ENCODE measurements at regions not wholly inside any gene's neighbourhood (a gene's known extent, or its start where the extent isn't known, plus 50 kb on each side); places are given as distances from the start of the nearest gene placed in this dataset.

DNA sequence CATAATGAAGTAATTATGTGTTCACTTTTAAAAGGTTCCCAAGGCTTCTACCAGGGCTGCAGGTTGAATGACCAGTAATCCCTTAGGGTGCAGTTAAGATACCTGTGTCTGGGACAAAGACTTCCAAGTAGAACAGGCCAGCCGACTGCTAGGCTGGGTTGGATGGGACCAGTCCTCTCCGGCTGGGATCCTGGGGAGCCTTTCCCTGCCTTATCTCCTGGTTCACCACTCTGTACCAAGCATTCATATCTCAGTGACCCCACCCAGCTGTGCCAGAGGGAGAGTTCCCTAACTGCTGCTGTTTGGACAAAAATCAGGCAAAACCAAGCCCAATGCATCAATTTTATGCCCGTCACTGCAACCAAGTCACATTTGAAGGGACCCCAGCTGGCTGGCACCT lies 116.2 kb upstream of the ATP1A1 start:
- DNase-seq (ENCODE audit: low read depth in 1 of 2, low spot score in 1 of 2) (no peak), ATAC-seq (no peak), FAIRE-seq (no peak)
- H3K27ac ChIP-seq, result no peak overlapping the region
- no peaks in the 10 kb centered on the region for H3K4me1 ChIP-seq
- ChIA-PET CTCF (no interaction called here), POLR2A (no interaction called here)
- WGBS (ENCODE audit: missing lambda C conversion rate), result 49% methylated on average over 3 of the region's 3 CpGs
- no peak overlapping the region for H3K4me2 ChIP-seq
- H3K4me3 ChIP-seq, result no peak overlapping the region
- H3K9me3 ChIP-seq, result no peaks in the 10 kb centered on the region
- no peak for TF ChIP-seq FOSB (CRISPR knock-in tag; IDR thresholded peaks at IDR 0.05)
- no peak for TF ChIP-seq ESRRA (IDR thresholded peaks at IDR 0.05; ENCODE audit: borderline replicate concordance, low read length)
- no peak for TF ChIP-seq EHF (CRISPR knock-in tag; IDR thresholded peaks at IDR 0.05)

- Histone ChIP-seq H3K4me1 (no peaks in the 10 kb centered on the region), H3K4me2 (no peak overlapping the region), H3K4me3 (no peak overlapping the region), H3K9me3 (no peaks in the 10 kb centered on the region), H3K27ac (no peak overlapping the region)
- ChIA-PET CTCF (no interaction called here), POLR2A (no interaction called here)
- TF ChIP-seq FOSB (CRISPR knock-in tag; IDR thresholded peaks at IDR 0.05), result no peak
- no peak for TF ChIP-seq MAFK (IDR thresholded peaks at IDR 0.05; ENCODE audit: partially characterized antibody)
- no peak for DNase-seq (ENCODE audit: low read depth in 1 of 2, low spot score in 1 of 2)
- 58% methylated on average over 3 of the region's 3 CpGs for whole genome bisulfite sequencing (ENCODE audit: missing lambda C conversion rate)
- no peak for ATAC-seq
- FAIRE-seq, result no peak
Observed at GRCh38 chr1:116257341-116257767, 115.7 kb upstream of the ATP1A1 start.

GRCh38 chr1:116257836-116258235 lies 115.2 kb upstream of the ATP1A1 start:
- Histone ChIP-seq H3K9me3 (no peaks in the 10 kb centered on the region), H3K27ac (no peak overlapping the region), H3K4me2 (no peak overlapping the region), H3K4me3 (no peak overlapping the region), H3K4me1 (no peaks in the 10 kb centered on the region)
- ChIA-PET POLR2A (no interaction called here), CTCF (no interaction called here)
- DNase-seq (ENCODE audit: low read depth in 1 of 2, low spot score in 1 of 2), result no peak
- no peak for ATAC-seq
- no peak for FAIRE-seq
- TF ChIP-seq ELK1 (IDR thresholded peaks at IDR 0.05; ENCODE audit: low read depth, low read length), result no peak
- TF ChIP-seq KDM1A (IDR thresholded peaks at IDR 0.05; ENCODE audit: low read depth), result no peak
- no peak for TF ChIP-seq MAX (IDR thresholded peaks at IDR 0.05)
- no peak for TF ChIP-seq JUNB (IDR thresholded peaks at IDR 0.05)
- TF ChIP-seq, protein P1, sequence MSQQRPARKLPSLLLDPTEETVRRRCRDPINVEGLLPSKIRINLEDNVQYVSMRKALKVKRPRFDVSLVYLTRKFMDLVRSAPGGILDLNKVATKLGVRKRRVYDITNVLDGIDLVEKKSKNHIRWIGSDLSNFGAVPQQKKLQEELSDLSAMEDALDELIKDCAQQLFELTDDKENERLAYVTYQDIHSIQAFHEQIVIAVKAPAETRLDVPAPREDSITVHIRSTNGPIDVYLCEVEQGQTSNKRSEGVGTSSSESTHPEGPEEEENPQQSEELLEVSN (IDR thresholded peaks at IDR 0.05; ENCODE audit: borderline replicate concordance, low read depth), result no peak
- no peak for TF ChIP-seq NR3C1 (IDR thresholded peaks at IDR 0.05)
- TF ChIP-seq SMC3 (IDR thresholded peaks at IDR 0.05), result no peak
- TF ChIP-seq ESRRA (IDR thresholded peaks at IDR 0.05; ENCODE audit: borderline replicate concordance, low read length), result no peak
- no peak for TF ChIP-seq EHF (CRISPR knock-in tag; IDR thresholded peaks at IDR 0.05)
- WGBS (ENCODE audit: missing lambda C conversion rate), result 85% methylated on average over 3 of the region's 3 CpGs

DNA sequence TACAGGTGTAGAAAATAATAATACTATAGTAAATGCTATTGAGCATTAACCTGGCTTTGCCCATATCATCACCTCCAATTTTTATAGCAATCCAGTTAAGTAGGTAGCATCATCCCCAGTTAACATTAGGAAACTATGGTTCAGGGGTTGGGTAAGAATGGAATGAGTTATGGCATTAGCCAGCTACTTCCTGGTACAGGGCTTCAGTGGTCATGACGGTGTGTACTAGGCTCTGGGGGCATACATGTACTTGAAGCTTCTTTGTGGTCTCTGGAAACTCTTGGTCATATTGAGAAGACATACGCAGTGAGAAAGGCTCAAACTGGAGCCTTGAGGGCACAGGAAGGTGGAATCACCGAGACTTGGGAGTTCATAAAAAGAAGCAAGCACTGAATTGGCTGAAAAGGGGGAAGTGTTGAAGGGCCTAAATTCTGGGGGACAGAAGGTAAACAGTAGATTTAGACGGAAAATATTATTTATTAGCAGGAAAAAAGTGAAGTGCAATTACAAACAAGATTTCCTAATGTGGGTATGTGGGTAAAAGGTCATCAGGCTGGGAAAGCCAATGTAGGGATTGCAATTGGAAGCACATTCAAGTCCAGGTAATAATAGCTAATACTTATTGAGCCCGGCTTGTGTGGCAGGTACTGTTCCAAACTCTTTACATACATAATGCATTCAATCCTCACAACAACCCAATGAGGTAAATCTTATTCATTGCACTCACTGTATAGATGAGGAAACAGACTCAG lies 114.2 kb upstream of the ATP1A1 start:
- no peak for TF ChIP-seq GATA3 (IDR thresholded peaks at IDR 0.05; ENCODE audit: borderline replicate concordance)
- TF ChIP-seq CBX2 (IDR thresholded peaks at IDR 0.05; ENCODE audit: borderline replicate concordance, low read depth), result no peak
- no peak for TF ChIP-seq MAZ (IDR thresholded peaks at IDR 0.05; ENCODE audit: borderline replicate concordance, low read depth, low read length)
- TF ChIP-seq CEBPB (IDR thresholded peaks at IDR 0.05), result no peak
- TF ChIP-seq HOXB13 (CRISPR knock-in tag; IDR thresholded peaks at IDR 0.05; ENCODE audit: low read depth), result no peak
- TF ChIP-seq ZFP36 (IDR thresholded peaks at IDR 0.05; ENCODE audit: borderline replicate concordance, partially characterized antibody), result no peak
- TF ChIP-seq, protein P1 (IDR thresholded peaks at IDR 0.05; ENCODE audit: borderline replicate concordance, low read depth), result no peak
- TF ChIP-seq HEYL (CRISPR knock-in tag; IDR thresholded peaks at IDR 0.05), result no peak
- TF ChIP-seq HOXB5 (CRISPR knock-in tag; IDR thresholded peaks at IDR 0.05), result no peak
- no peak for TF ChIP-seq RFX5 (IDR thresholded peaks at IDR 0.05)
- no peak for TF ChIP-seq RAD21 (conservative IDR thresholded peaks at IDR 0.05 in 1 of 2, IDR thresholded peaks at IDR 0.05 in 1 of 2)
- no peak for TF ChIP-seq REST (IDR thresholded peaks at IDR 0.05)
- no peak for TF ChIP-seq FOSL2 (IDR thresholded peaks at IDR 0.05)
- TF ChIP-seq FOSL2 (CRISPR knock-in tag; IDR thresholded peaks at IDR 0.05), result no peak
- H3K27ac ChIP-seq, result no peak overlapping the region
- ChIA-PET CTCF (interaction anchor here (0.6 kb wide), 1 partner anchor 213 kb away, joined by 3 read pairs; no protein-coding TSS in a partner anchor), POLR2A (no interaction called here)
- no peaks in the 10 kb centered on the region for H3K9me3 ChIP-seq
- WGBS (ENCODE audit: missing lambda C conversion rate), result 28% methylated on average over 5 of the region's 5 CpGs
- no peaks in the 10 kb centered on the region for H3K4me1 ChIP-seq
- FAIRE-seq (no peak), DNase-seq (ENCODE audit: low read depth in 1 of 2, low spot score in 1 of 2) (no peak), ATAC-seq (no peak)
- H3K4me2 ChIP-seq, result no peak overlapping the region
- no peak overlapping the region for H3K4me3 ChIP-seq
